Naive thymus-derived CD4-positive, alpha-beta T cell (primary cell): ENCODE measurements at regions not wholly inside any gene's neighbourhood (a gene's known extent, or its start where the extent isn't known, plus 50 kb on each side); places are given as distances from the start of the nearest gene placed in this dataset.

Experiments
- ATAC-seq: fragments of 150-1000 bp; cut with Tn5 transposase; 2 replicates; pipeline ENCODE4 v1.10.0; 2021; ENCODE audit warnings: mild to moderate bottlenecking, moderate library complexity
- CTCF ChIA-PET: fragments of 350-600 bp; sonication (Branson Sonifier 250); formaldehyde crosslinking; loops from one replicate; lab custom pipeline; 2021; ENCODE audit warnings: antibody characterized with exemption; lab: Charles Lee
- POLR2A ChIA-PET: fragments of 350-600 bp; sonication (Branson Sonifier 250); formaldehyde crosslinking; loops from one replicate; lab custom pipeline; 2021; ENCODE audit warnings: antibody characterized with exemption, inconsistent platforms; lab: Charles Lee
- DNase-seq, 9 donors: peaks; one replicate each; pipeline versions ENCODE4 v3.0.0 to v3.0.0-alpha.2; 2020 to 2022; ENCODE audit warnings: mixed read lengths in 1 of 9
- H3K27ac ChIP-seq: one replicate; pipeline ENCODE4 v1.7.0; 2013; ENCODE audit warnings: mild to moderate bottlenecking, low read depth, low read length, moderate library complexity
- H3K27me3 ChIP-seq, 2 donors: one replicate each; pipeline ENCODE4 v1.7.0; 2013; ENCODE audit warnings: low read length in 2 of 2, mild to moderate bottlenecking in 2 of 2, moderate library complexity in 2 of 2; ENCODE audit not compliant: control insufficient read depth in 2 of 2, insufficient read depth in 2 of 2
- H3K36me3 ChIP-seq, 3 experiments: 1 replicate in 2 of 3; 2 replicates in 1 of 3; pipeline ENCODE4 v1.7.0; 2013; ENCODE audit warnings: low read length in 3 of 3, mild to moderate bottlenecking in 3 of 3, moderate library complexity in 1 of 3; ENCODE audit not compliant: insufficient read depth in 3 of 3, control insufficient read depth in 2 of 3
- H3K4me1 ChIP-seq, 2 donors: one replicate each; pipeline ENCODE4 v1.7.0; 2013; ENCODE audit warnings: low read length in 2 of 2, mild to moderate bottlenecking in 2 of 2, moderate library complexity in 1 of 2; ENCODE audit not compliant: control insufficient read depth in 2 of 2, insufficient read depth in 2 of 2
- H3K4me3 ChIP-seq: 2 replicates; pipeline ENCODE4 v1.7.0; 2013; ENCODE audit warnings: mild to moderate bottlenecking, low read length
- H3K9me3 ChIP-seq, 3 experiments: 1 replicate in 2 of 3; 2 replicates in 1 of 3; pipeline ENCODE4 v1.7.0; 2013; ENCODE audit warnings: low read length in 3 of 3; ENCODE audit not compliant: control insufficient read depth in 2 of 3
- H3K27ac Mint-ChIP-seq, 9 donors: one replicate each; pipeline ENCODE4 v1.8.0; 2020 to 2022; ENCODE audit warnings: mixed read lengths in 9 of 9, mild to moderate bottlenecking in 8 of 9, moderate library complexity in 5 of 9, inconsistent platforms in 2 of 9
- H3K27me3 Mint-ChIP-seq, 5 donors: one replicate each; pipeline ENCODE4 v1.8.0; 2021 to 2022; ENCODE audit warnings: mixed read lengths in 5 of 5, mild to moderate bottlenecking in 1 of 5
- H3K36me3 Mint-ChIP-seq, 5 donors: one replicate each; pipeline ENCODE4 v1.8.0; 2020 to 2022; ENCODE audit warnings: mixed read lengths in 5 of 5, mild to moderate bottlenecking in 3 of 5, inconsistent platforms in 1 of 5
- H3K4me1 Mint-ChIP-seq, 7 donors: one replicate each; pipeline ENCODE4 v1.8.0; 2020 to 2022; ENCODE audit warnings: mixed read lengths in 7 of 7, mild to moderate bottlenecking in 3 of 7, inconsistent platforms in 1 of 7
- H3K4me3 Mint-ChIP-seq, 10 donors: one replicate each; pipeline ENCODE4 v1.8.0; 2020 to 2022; ENCODE audit warnings: mild to moderate bottlenecking in 10 of 10, mixed read lengths in 10 of 10, moderate library complexity in 6 of 10, inconsistent platforms in 2 of 10
- H3K9me3 Mint-ChIP-seq, 11 donors: one replicate each; pipeline ENCODE4 v1.8.0; 2020 to 2022; ENCODE audit warnings: mixed read lengths in 11 of 11, mild to moderate bottlenecking in 4 of 11, inconsistent platforms in 1 of 11, moderate library complexity in 1 of 11
- intact Hi-C, 2 donors: fragments of 100-400 bp; cut with micrococcal nuclease; formaldehyde crosslinking; loops; one replicate each; pipeline ENCODE4 v1.15.1; 2023

DNA sequence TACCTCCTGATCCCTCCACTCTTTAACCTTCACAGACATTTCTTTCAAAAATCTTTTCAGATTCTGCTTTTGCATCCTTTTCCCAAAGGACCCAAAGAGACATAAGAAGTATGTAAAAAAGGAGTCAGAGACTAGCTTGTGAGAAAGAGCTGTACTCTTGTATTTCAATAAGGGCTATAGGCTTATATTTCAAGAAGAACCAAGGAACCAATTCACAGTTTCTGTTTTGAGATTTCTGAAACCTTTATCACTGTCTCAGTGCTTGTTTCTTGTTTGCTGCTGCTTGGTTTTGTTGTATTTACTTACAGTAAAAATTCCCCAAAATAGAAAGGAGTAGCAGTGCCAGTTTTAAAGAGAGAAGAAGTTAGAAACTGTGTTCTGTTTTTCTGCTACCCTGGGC lies 461.6 kb upstream of the ID4 start:
- ATAC-seq: no peak
- CTCF ChIA-PET: no interaction called here
- intact Hi-C loops: no loop called here
- no peak for DNase-seq
- Mint-ChIP-seq H3K27ac (no peak overlapping the region), H3K27me3 (no peaks in the 10 kb centered on the region), H3K4me3 (no peak overlapping the region), H3K9me3 (peaks cover 0 to 11% (median 6%) of the 10 kb centered on the region in 11 donors), H3K4me1 (no peaks in the 10 kb centered on the region), H3K36me3 (no peaks in the 10 kb centered on the region)
- no peak overlapping the region for H3K4me3 ChIP-seq
- POLR2A ChIA-PET: no interaction called here
- no peaks in the 10 kb centered on the region for H3K4me1 ChIP-seq
- no peaks in the 10 kb centered on the region for H3K9me3 ChIP-seq
- no peaks in the 10 kb centered on the region for H3K27me3 ChIP-seq
- no peak overlapping the region for H3K27ac ChIP-seq
- no peaks in the 10 kb centered on the region for H3K36me3 ChIP-seq

GRCh38 chr6:19377722-19378121 lies 459.4 kb upstream of the ID4 start:
- Mint-ChIP-seq H3K36me3 (no peaks in the 10 kb centered on the region), H3K4me3 (no peak overlapping the region), H3K9me3 (peaks cover 0 to 10% (median 2%) of the 10 kb centered on the region in 11 donors), H3K27ac (no peak overlapping the region), H3K4me1 (no peaks in the 10 kb centered on the region), H3K27me3 (no peaks in the 10 kb centered on the region)
- Histone ChIP-seq H3K4me3 (no peak overlapping the region), H3K9me3 (peaks cover 0 to 3% (median 0%) of the 10 kb centered on the region in 3 experiments), H3K4me1 (no peaks in the 10 kb centered on the region), H3K27ac (no peak overlapping the region), H3K27me3 (no peaks in the 10 kb centered on the region), H3K36me3 (no peaks in the 10 kb centered on the region)
- intact Hi-C loops: no loop called here
- ChIA-PET CTCF (no interaction called here), POLR2A (no interaction called here)
- ATAC-seq: no peak
- no peak for DNase-seq

GRCh38 chr6:19380293-19380692 lies 456.9 kb upstream of the ID4 start:
- POLR2A ChIA-PET: no interaction called here
- Histone ChIP-seq H3K27ac (no peak overlapping the region), H3K4me1 (no peaks in the 10 kb centered on the region), H3K4me3 (no peak overlapping the region), H3K27me3 (no peaks in the 10 kb centered on the region), H3K36me3 (no peaks in the 10 kb centered on the region), H3K9me3 (peaks cover 0 to 3% (median 0%) of the 10 kb centered on the region in 3 experiments)
- Mint-ChIP-seq H3K36me3 (no peaks in the 10 kb centered on the region), H3K9me3 (peaks cover 0 to 18% (median 5%) of the 10 kb centered on the region in 11 donors), H3K27me3 (no peaks in the 10 kb centered on the region), H3K27ac (no peak overlapping the region), H3K4me3 (no peak overlapping the region), H3K4me1 (no peaks in the 10 kb centered on the region)
- DNase-seq: no peak
- CTCF ChIA-PET: interaction anchor here (0.7 kb wide), 1 partner anchor 207 kb away, joined by 4 read pairs; no protein-coding TSS in a partner anchor
- intact Hi-C loops: no loop called here
- no peak for ATAC-seq

DNA sequence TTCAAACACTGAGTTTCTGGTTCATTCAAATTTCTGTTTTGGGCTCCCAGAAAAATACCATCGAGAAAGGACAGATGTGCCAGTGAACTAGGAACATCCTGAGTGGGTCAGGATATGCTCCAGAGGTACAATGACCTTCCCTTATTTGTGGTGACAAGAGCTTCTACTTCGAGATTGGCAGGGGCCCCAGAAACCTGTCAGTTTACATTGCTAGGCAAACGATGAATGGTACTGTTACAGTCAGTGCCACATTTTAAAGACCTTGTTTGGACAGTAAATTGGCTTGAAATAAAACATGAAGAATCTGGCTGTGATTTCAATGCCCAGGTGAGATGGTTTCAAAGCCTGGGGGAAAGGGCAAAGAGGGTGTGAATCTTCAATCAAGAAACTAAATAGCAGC lies 454.5 kb upstream of the ID4 start:
- Mint-ChIP-seq H3K36me3 (no peaks in the 10 kb centered on the region), H3K4me3 (no peak overlapping the region), H3K27ac (no peak overlapping the region), H3K4me1 (no peaks in the 10 kb centered on the region), H3K27me3 (no peaks in the 10 kb centered on the region), H3K9me3 (peaks cover 0 to 18% (median 4%) of the 10 kb centered on the region in 11 donors)
- H3K36me3 ChIP-seq: no peaks in the 10 kb centered on the region
- POLR2A ChIA-PET: no interaction called here
- no peaks in the 10 kb centered on the region for H3K4me1 ChIP-seq
- no peaks in the 10 kb centered on the region for H3K27me3 ChIP-seq
- H3K9me3 ChIP-seq: peaks cover 0 to 3% (median 0%) of the 10 kb centered on the region in 3 experiments
- DNase-seq (no peak), ATAC-seq (no peak)
- intact Hi-C loops: no loop called here
- no peak overlapping the region for H3K27ac ChIP-seq
- no peak overlapping the region for H3K4me3 ChIP-seq
- CTCF ChIA-PET: no interaction called here

- ChIA-PET CTCF (no interaction called here), POLR2A (no interaction called here)
- Histone ChIP-seq H3K36me3 (no peaks in the 10 kb centered on the region), H3K9me3 (no peaks in the 10 kb centered on the region), H3K27me3 (no peaks in the 10 kb centered on the region), H3K27ac (no peak overlapping the region), H3K4me3 (no peak overlapping the region), H3K4me1 (no peaks in the 10 kb centered on the region)
- H3K4me1 Mint-ChIP-seq: no peaks in the 10 kb centered on the region
- H3K4me3 Mint-ChIP-seq: no peak overlapping the region
- H3K27ac Mint-ChIP-seq: no peak overlapping the region
- H3K9me3 Mint-ChIP-seq: peaks cover 0 to 17% (median 3%) of the 10 kb centered on the region in 11 donors
- no peaks in the 10 kb centered on the region for H3K36me3 Mint-ChIP-seq
- DNase-seq (no peak), ATAC-seq (no peak)
- H3K27me3 Mint-ChIP-seq: no peaks in the 10 kb centered on the region
- intact Hi-C loops: no loop called here
Measured at GRCh38 chr6:19391926-19392325, 445.2 kb upstream of the ID4 start.

GRCh38 chr6:19394051-19394450 lies 443.1 kb upstream of the ID4 start:
- ChIA-PET POLR2A (no interaction called here), CTCF (no interaction called here)
- DNase-seq (no peak), ATAC-seq (no peak)
- H3K4me1 ChIP-seq: no peaks in the 10 kb centered on the region
- no peaks in the 10 kb centered on the region for H3K9me3 ChIP-seq
- Mint-ChIP-seq H3K27ac (no peak overlapping the region), H3K4me3 (no peak overlapping the region), H3K4me1 (no peaks in the 10 kb centered on the region), H3K36me3 (no peaks in the 10 kb centered on the region), H3K9me3 (peaks cover 0 to 19% (median 4%) of the 10 kb centered on the region in 11 donors), H3K27me3 (no peaks in the 10 kb centered on the region)
- H3K27ac ChIP-seq: no peak overlapping the region
- H3K27me3 ChIP-seq: no peaks in the 10 kb centered on the region
- H3K36me3 ChIP-seq: no peaks in the 10 kb centered on the region
- intact Hi-C loops: no loop called here
- no peak overlapping the region for H3K4me3 ChIP-seq

- POLR2A ChIA-PET: no interaction called here
- DNase-seq (no peak), ATAC-seq (no peak)
- intact Hi-C loops: no loop called here
- Histone ChIP-seq H3K27ac (no peak overlapping the region), H3K9me3 (no peaks in the 10 kb centered on the region), H3K4me3 (no peak overlapping the region), H3K36me3 (no peaks in the 10 kb centered on the region), H3K27me3 (no peaks in the 10 kb centered on the region), H3K4me1 (no peaks in the 10 kb centered on the region)
- Mint-ChIP-seq H3K4me1 (no peaks in the 10 kb centered on the region), H3K36me3 (no peaks in the 10 kb centered on the region), H3K27ac (no peak overlapping the region), H3K27me3 (no peaks in the 10 kb centered on the region), H3K9me3 (peaks cover 0 to 19% (median 5%) of the 10 kb centered on the region in 11 donors), H3K4me3 (no peak overlapping the region)
- CTCF ChIA-PET: no interaction called here
Measured at GRCh38 chr6:19394687-19395086, 442.5 kb upstream of the ID4 start.
